H1 (cell line): ENCODE measurements at regions not wholly inside any gene's neighbourhood (a gene's known extent, or its start where the extent isn't known, plus 50 kb on each side); places are given as distances from the start of the nearest gene placed in this dataset.

Experiments used
- CHD1 ChIP-seq: IDR thresholded peaks from 2 replicates; pipeline ENCODE4 v1.6.1; 2012; ENCODE audit warnings: low read depth, low read length, improper control_type of control experiment
- CTBP2 ChIP-seq: IDR thresholded peaks from 2 replicates; pipeline ENCODE4 v1.7.0; 2011; ENCODE audit warnings: borderline replicate concordance, mild to moderate bottlenecking, moderate library complexity, mixed read lengths, low read length; ENCODE audit not compliant: insufficient read depth, insufficient read length
- RXRA ChIP-seq: IDR thresholded peaks from 2 replicates; pipeline ENCODE4 v1.6.1; 2011; ENCODE audit warnings: low read depth, mild to moderate bottlenecking, low read length, moderate library complexity; ENCODE audit not compliant: insufficient read depth
- SP2 ChIP-seq: IDR thresholded peaks from 2 replicates; pipeline ENCODE4 v1.6.1; 2012; ENCODE audit warnings: mild to moderate bottlenecking, low read length, inconsistent platforms
- TF ChIP-seq, protein P1 (sequence below): fragments of 300-600 bp; sonication (generic); IDR thresholded peaks from 2 replicates; pipeline ENCODE4 v1.7.1; 2012; ENCODE audit warnings: low read length, moderate library complexity, mild to moderate bottlenecking, inconsistent platforms; ENCODE audit not compliant: insufficient replicate concordance

DNA sequence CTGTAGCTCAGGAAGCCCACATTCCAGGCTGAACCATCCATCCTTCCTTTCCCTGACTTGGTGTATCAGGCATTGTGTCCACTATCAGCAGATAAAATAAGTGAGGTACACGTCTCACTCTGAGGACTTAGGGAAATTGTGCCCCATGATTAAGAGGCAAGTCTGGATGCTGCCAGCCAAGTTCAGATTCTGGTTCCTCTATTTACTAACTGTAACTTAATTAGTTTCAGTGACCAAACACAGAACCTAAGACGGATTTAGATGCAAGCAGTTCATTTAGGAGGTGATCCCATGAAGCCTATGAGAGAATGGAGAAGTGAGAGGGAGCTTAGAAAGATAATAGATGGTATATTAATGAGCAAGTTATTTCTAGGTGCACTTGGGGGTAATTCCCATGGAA, 56.6 kb upstream of the PACRGL start (continued):
- TF ChIP-seq, protein P1, sequence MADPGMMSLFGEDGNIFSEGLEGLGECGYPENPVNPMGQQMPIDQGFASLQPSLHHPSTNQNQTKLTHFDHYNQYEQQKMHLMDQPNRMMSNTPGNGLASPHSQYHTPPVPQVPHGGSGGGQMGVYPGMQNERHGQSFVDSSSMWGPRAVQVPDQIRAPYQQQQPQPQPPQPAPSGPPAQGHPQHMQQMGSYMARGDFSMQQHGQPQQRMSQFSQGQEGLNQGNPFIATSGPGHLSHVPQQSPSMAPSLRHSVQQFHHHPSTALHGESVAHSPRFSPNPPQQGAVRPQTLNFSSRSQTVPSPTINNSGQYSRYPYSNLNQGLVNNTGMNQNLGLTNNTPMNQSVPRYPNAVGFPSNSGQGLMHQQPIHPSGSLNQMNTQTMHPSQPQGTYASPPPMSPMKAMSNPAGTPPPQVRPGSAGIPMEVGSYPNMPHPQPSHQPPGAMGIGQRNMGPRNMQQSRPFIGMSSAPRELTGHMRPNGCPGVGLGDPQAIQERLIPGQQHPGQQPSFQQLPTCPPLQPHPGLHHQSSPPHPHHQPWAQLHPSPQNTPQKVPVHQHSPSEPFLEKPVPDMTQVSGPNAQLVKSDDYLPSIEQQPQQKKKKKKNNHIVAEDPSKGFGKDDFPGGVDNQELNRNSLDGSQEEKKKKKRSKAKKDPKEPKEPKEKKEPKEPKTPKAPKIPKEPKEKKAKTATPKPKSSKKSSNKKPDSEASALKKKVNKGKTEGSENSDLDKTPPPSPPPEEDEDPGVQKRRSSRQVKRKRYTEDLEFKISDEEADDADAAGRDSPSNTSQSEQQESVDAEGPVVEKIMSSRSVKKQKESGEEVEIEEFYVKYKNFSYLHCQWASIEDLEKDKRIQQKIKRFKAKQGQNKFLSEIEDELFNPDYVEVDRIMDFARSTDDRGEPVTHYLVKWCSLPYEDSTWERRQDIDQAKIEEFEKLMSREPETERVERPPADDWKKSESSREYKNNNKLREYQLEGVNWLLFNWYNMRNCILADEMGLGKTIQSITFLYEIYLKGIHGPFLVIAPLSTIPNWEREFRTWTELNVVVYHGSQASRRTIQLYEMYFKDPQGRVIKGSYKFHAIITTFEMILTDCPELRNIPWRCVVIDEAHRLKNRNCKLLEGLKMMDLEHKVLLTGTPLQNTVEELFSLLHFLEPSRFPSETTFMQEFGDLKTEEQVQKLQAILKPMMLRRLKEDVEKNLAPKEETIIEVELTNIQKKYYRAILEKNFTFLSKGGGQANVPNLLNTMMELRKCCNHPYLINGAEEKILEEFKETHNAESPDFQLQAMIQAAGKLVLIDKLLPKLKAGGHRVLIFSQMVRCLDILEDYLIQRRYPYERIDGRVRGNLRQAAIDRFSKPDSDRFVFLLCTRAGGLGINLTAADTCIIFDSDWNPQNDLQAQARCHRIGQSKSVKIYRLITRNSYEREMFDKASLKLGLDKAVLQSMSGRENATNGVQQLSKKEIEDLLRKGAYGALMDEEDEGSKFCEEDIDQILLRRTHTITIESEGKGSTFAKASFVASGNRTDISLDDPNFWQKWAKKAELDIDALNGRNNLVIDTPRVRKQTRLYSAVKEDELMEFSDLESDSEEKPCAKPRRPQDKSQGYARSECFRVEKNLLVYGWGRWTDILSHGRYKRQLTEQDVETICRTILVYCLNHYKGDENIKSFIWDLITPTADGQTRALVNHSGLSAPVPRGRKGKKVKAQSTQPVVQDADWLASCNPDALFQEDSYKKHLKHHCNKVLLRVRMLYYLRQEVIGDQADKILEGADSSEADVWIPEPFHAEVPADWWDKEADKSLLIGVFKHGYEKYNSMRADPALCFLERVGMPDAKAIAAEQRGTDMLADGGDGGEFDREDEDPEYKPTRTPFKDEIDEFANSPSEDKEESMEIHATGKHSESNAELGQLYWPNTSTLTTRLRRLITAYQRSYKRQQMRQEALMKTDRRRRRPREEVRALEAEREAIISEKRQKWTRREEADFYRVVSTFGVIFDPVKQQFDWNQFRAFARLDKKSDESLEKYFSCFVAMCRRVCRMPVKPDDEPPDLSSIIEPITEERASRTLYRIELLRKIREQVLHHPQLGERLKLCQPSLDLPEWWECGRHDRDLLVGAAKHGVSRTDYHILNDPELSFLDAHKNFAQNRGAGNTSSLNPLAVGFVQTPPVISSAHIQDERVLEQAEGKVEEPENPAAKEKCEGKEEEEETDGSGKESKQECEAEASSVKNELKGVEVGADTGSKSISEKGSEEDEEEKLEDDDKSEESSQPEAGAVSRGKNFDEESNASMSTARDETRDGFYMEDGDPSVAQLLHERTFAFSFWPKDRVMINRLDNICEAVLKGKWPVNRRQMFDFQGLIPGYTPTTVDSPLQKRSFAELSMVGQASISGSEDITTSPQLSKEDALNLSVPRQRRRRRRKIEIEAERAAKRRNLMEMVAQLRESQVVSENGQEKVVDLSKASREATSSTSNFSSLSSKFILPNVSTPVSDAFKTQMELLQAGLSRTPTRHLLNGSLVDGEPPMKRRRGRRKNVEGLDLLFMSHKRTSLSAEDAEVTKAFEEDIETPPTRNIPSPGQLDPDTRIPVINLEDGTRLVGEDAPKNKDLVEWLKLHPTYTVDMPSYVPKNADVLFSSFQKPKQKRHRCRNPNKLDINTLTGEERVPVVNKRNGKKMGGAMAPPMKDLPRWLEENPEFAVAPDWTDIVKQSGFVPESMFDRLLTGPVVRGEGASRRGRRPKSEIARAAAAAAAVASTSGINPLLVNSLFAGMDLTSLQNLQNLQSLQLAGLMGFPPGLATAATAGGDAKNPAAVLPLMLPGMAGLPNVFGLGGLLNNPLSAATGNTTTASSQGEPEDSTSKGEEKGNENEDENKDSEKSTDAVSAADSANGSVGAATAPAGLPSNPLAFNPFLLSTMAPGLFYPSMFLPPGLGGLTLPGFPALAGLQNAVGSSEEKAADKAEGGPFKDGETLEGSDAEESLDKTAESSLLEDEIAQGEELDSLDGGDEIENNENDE = no peak
- TF ChIP-seq CTBP2 = no peak
- no peak for TF ChIP-seq SP2
- no peak for TF ChIP-seq RXRA
- no peak for TF ChIP-seq CHD1
